Kidney epithelial cell (primary cell): ENCODE measurements at regions not wholly inside any gene's neighbourhood (a gene's known extent, or its start where the extent isn't known, plus 50 kb on each side); places are given as distances from the start of the nearest gene placed in this dataset.

Source experiments
- DNase-seq: peaks from one replicate; pipeline ENCODE4 v3.0.0-alpha.2; 2010; ENCODE audit warnings: low read depth
- H3K27me3 ChIP-seq: 2 replicates; pipeline ENCODE4 v1.6.0; 2011; ENCODE audit warnings: low read length; ENCODE audit not compliant: control insufficient read depth, insufficient read depth
- H3K36me3 ChIP-seq: 2 replicates; pipeline ENCODE4 v1.5.1; 2011; ENCODE audit warnings: low read length; ENCODE audit not compliant: control insufficient read depth, insufficient read depth
- H3K4me3 ChIP-seq: 2 replicates; pipeline ENCODE4 v1.5.1; 2011; ENCODE audit warnings: low read depth, mild to moderate bottlenecking, control low read depth, low read length
- TF ChIP-seq, protein P1 (sequence below): IDR thresholded peaks from 2 replicates; pipeline ENCODE4 v1.5.1; 2011; ENCODE audit warnings: mild to moderate bottlenecking, moderate library complexity, low read length, control low read depth, inconsistent platforms; ENCODE audit not compliant: insufficient read depth, poor library complexity, severe bottlenecking

DNA sequence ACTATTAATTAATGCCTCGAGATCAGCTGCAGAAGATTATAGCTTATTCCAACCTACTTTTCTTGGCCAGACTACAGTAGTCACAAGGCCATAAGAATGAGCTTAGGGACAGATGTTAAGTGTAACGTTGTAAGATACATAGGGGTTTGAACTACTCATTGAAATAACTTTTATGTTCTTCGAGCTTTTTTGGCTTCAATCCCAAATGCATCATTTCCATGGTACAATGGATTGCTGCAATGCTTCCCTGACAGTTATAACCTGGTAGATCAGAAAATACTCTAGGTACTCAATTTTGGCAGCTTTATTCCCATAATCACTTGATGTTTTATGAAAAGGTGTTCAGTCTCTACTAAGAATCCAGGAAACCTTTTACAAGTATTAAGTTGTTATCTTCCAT, 2216.7 kb upstream of the PCDH20 start:
- no peak for DNase-seq
- H3K4me3 ChIP-seq, result no peak overlapping the region
- no peaks in the 10 kb centered on the region for H3K27me3 ChIP-seq
- no peaks in the 10 kb centered on the region for H3K36me3 ChIP-seq
- TF ChIP-seq, protein P1, sequence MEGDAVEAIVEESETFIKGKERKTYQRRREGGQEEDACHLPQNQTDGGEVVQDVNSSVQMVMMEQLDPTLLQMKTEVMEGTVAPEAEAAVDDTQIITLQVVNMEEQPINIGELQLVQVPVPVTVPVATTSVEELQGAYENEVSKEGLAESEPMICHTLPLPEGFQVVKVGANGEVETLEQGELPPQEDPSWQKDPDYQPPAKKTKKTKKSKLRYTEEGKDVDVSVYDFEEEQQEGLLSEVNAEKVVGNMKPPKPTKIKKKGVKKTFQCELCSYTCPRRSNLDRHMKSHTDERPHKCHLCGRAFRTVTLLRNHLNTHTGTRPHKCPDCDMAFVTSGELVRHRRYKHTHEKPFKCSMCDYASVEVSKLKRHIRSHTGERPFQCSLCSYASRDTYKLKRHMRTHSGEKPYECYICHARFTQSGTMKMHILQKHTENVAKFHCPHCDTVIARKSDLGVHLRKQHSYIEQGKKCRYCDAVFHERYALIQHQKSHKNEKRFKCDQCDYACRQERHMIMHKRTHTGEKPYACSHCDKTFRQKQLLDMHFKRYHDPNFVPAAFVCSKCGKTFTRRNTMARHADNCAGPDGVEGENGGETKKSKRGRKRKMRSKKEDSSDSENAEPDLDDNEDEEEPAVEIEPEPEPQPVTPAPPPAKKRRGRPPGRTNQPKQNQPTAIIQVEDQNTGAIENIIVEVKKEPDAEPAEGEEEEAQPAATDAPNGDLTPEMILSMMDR, result no peak

DNA sequence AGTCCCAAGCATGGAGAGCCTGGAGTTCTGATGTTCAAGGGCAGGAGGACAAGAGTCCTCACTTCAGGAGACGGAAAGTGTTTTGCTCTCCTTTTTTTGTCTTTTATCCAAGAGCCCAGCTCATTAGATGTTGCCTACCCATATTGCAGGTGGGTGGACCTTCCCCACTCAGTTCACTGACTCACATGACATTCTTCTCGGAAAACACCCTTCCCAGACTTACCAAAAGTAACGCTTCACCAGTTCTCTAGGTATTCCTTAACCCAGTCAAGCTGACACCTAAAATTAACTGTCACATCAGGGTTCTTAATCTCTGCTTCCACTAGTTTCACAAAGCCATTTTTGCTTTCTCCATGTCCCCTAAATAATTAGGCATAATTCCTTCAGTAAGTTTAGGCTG, 2215.4 kb upstream of the PCDH20 start:
- TF ChIP-seq, protein P1, result no peak
- Histone ChIP-seq H3K27me3 (no peaks in the 10 kb centered on the region), H3K36me3 (no peaks in the 10 kb centered on the region), H3K4me3 (no peak overlapping the region)
- DNase-seq, result no peak

DNA sequence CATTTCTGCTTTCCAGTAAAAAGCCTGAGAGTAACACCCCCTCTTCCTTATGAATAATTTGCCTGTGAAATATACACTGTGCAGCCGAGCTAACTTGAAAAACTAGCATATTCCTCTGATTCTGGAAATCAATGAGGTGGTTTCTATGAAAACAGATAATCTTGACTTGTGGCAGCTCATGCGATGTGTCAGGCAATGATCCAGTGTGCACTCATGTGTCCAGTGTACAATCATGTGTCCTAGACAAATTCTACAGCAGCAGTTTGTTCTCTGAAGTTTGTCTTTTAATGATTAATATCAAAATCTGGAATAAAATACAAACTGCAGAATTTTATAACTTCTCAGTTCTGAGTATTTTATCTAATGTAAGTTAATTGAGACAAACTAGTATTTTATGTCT, 2213.9 kb upstream of the PCDH20 start:
- no peak for DNase-seq

GRCh38 chr13:63628310-63628709, 2212.7 kb upstream of the PCDH20 start:
- H3K4me3 ChIP-seq, result no peak overlapping the region
- H3K36me3 ChIP-seq, result no peaks in the 10 kb centered on the region
- no peaks in the 10 kb centered on the region for H3K27me3 ChIP-seq
- TF ChIP-seq, protein P1, result no peak
- no peak for DNase-seq

More for the DNA sequence above, 2213.9 kb upstream of the PCDH20 start:
- TF ChIP-seq, protein P1, result no peak
- Histone ChIP-seq H3K27me3 (no peaks in the 10 kb centered on the region), H3K36me3 (no peaks in the 10 kb centered on the region), H3K4me3 (no peak overlapping the region)

DNA sequence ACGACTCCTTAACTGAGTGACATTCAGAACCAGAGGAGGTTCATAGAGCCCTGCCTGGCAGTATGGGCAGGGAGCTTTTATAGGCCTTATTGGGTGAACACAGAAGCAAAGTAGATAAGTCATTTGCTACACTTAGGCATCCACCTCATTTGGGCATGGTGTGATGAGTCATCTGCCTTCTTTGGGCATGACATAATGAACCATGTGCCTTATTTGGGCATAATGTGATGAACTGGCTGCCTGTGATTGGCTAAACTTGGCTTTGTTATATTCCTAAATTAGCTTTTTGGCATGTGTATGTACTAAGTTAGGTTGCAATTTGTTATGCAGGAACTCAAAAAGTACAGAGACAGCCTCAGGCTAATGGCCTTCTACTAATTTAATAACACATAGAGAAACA, 2210.2 kb upstream of the PCDH20 start:
- TF ChIP-seq, protein P1, result no peak
- Histone ChIP-seq H3K36me3 (no peaks in the 10 kb centered on the region), H3K4me3 (no peak overlapping the region), H3K27me3 (no peaks in the 10 kb centered on the region)
- no peak for DNase-seq

DNA sequence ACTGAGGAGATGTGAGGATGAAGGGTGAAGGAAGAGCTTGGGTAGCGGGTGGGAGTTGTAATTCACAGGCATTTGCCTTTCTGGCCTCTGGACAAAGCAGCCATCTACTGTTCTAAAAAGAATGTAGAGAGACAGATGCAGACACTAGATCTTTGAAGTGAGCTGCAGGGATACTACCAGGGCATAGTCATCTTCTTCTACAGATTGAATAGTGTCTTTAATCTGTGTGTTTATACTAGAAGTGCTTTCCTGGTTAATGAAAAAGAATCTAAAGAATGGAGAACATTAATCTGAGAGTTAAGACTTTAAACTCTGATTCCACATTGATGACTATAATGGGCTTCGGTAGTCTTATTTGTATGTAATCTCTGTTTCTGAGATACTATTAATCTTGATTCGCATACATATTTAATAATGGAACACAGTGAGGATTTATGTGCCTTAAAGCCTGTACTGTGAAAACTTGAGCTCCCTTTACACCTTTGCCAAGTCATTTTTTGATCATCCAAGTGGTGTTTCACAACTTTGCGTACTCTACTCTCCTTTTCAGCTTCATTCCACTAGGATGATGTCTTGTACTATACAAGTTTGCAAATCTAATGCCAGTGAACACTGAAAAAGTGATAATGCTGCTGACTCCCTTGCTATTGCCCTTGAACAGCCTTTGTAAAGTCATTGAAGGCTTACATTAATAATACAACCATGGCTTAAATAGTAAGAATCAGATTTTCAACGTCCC, 2199.4 kb upstream of the PCDH20 start:
- Histone ChIP-seq H3K4me3 (no peak overlapping the region), H3K36me3 (no peaks in the 10 kb centered on the region)
- TF ChIP-seq, protein P1, result no peak

More for the DNA sequence above, 2199.4 kb upstream of the PCDH20 start:
- no peak for DNase-seq
- H3K27me3 ChIP-seq, result no peaks in the 10 kb centered on the region
